Panc1 (cell line): ENCODE measurements at regions not wholly inside any gene's neighbourhood (a gene's known extent, or its start where the extent isn't known, plus 50 kb on each side); places are given as distances from the start of the nearest gene placed in this dataset.

ENCODE experiments used
- ATAC-seq: fragments of 200-7000 bp; cut with Tn5 transposase; 2 replicates; pipeline ENCODE4 v1.9.1; 2020; ENCODE audit warnings: mild to moderate bottlenecking, moderate library complexity
- BruUV-seq: library from RNA; stranded (reverse); fragments of 400-500 nt; replicated peaks from 2 replicates; lab custom pipeline; 2021; lab: Mats Ljungman, UMichigan
- CTCF ChIA-PET: fragments of 300-600 bp; sonication (Branson Sonifier 250); formaldehyde crosslinking; loops from one replicate; lab custom pipeline; 2022; ENCODE audit warnings: antibody characterized with exemption; lab: Charles Lee
- POLR2A ChIA-PET: fragments of 300-600 bp; sonication (Branson Sonifier 250); formaldehyde crosslinking; loops from one replicate; lab custom pipeline; 2022; ENCODE audit warnings: antibody characterized with exemption; lab: Charles Lee
- DNase-seq: peaks from one replicate; pipeline ENCODE4 v3.0.0-alpha.2; 2010; ENCODE audit warnings: low read depth, low spot score
- H3K27ac ChIP-seq: 2 replicates; pipeline ENCODE4 v1.5.1; 2011; ENCODE audit warnings: mild to moderate bottlenecking, low read length, inconsistent platforms
- H3K27me3 ChIP-seq: fragments of 200-500 bp; sonication (Bioruptor generic); 2 replicates; pipeline ENCODE4 v1.6.0; 2014; ENCODE audit warnings: low read length, inconsistent platforms; ENCODE audit not compliant: control insufficient read depth, insufficient read depth
- H3K36me3 ChIP-seq: fragments of 200-500 bp; sonication (Bioruptor generic); 2 replicates; pipeline ENCODE4 v1.5.1; 2014; ENCODE audit warnings: inconsistent platforms, mild to moderate bottlenecking, low read length, moderate library complexity; ENCODE audit not compliant: control insufficient read depth, insufficient read depth
- H3K4me1 ChIP-seq: 2 replicates; pipeline ENCODE4 v1.5.1; 2011; ENCODE audit warnings: inconsistent platforms, mild to moderate bottlenecking, low read length, moderate library complexity; ENCODE audit not compliant: control insufficient read depth, insufficient read depth
- H3K4me3 ChIP-seq, 2 experiments: 2 replicates each; pipeline ENCODE4 v1.5.1; 2011 to 2012; ENCODE audit warnings: low read depth in 2 of 2, low read length in 2 of 2, mild to moderate bottlenecking in 2 of 2, inconsistent platforms in 1 of 2, moderate library complexity in 1 of 2
- H3K9me3 ChIP-seq: fragments of 200-500 bp; sonication (Bioruptor generic); 2 replicates; pipeline ENCODE4 v1.5.1; 2014; ENCODE audit warnings: low read depth, mild to moderate bottlenecking, inconsistent platforms, low read length, moderate library complexity; ENCODE audit not compliant: control insufficient read depth, insufficient read depth
- CTCF ChIP-seq: fragments of 450-650 bp; IDR thresholded peaks from 2 replicates; pipeline ENCODE4 v1.5.1; 2017; ENCODE audit warnings: mild to moderate bottlenecking
- POLR2AphosphoS5 ChIP-seq: IDR thresholded peaks from 2 replicates; pipeline ENCODE4 v1.6.1; 2012; ENCODE audit warnings: mild to moderate bottlenecking, low read depth, low read length, moderate library complexity
- REST ChIP-seq, 2 experiments: IDR thresholded peaks; 2 replicates each; pipeline ENCODE4 v1.6.1; 2011 to 2012; ENCODE audit warnings: low read depth in 2 of 2, control low read depth in 1 of 2, low read length in 1 of 2, mild to moderate bottlenecking in 1 of 2, moderate library complexity in 1 of 2; ENCODE audit not compliant: insufficient read depth in 1 of 2
- SIN3A ChIP-seq: IDR thresholded peaks from 2 replicates; pipeline ENCODE4 v1.6.1; 2012; ENCODE audit warnings: low read depth, mild to moderate bottlenecking, low read length, moderate library complexity, borderline replicate concordance; ENCODE audit not compliant: insufficient read depth
- TCF7L2 ChIP-seq: IDR thresholded peaks from 2 replicates; pipeline ENCODE4 v1.6.1; 2011; ENCODE audit warnings: mild to moderate bottlenecking, low read depth, low read length, inconsistent platforms
- in situ Hi-C: cut with HindIII; loops from 2 replicates; pipeline ENCODE4 v1.10.0; 2016; ENCODE audit warnings: low sequenced_read_pairs, low pct_unique_long_range_greater_than_20kb
- intact Hi-C: fragments of 100-400 bp; cut with micrococcal nuclease; formaldehyde crosslinking; loops from one replicate; pipeline ENCODE4 v1.10.0; 2022; ENCODE audit not compliant: unreplicated experiment

GRCh38 chr9:108045851-108046250, 556.3 kb upstream of the KLF4 start:
- no TSS peak for BruUV-seq
- Histone ChIP-seq H3K4me3 (no peak overlapping the region), H3K9me3 (no peaks in the 10 kb centered on the region), H3K27ac (no peak overlapping the region), H3K27me3 (no peaks in the 10 kb centered on the region), H3K4me1 (no peaks in the 10 kb centered on the region), H3K36me3 (no peaks in the 10 kb centered on the region)
- ATAC-seq = no peak
- intact Hi-C loops (no loop called here), in situ Hi-C loops (no loop called here)
- DNase-seq = no peak
- TF ChIP-seq POLR2AphosphoS5 (no peak), CTCF (no peak), SIN3A (no peak), TCF7L2 (no peak), REST (IDR thresholded peaks at IDR 0.05; ENCODE audit: insufficient read depth in 1 of 2, low read depth in 2 of 2, low read length in 1 of 2) (no peak)
- CTCF ChIA-PET = no interaction called here
- POLR2A ChIA-PET = no interaction called here

DNA sequence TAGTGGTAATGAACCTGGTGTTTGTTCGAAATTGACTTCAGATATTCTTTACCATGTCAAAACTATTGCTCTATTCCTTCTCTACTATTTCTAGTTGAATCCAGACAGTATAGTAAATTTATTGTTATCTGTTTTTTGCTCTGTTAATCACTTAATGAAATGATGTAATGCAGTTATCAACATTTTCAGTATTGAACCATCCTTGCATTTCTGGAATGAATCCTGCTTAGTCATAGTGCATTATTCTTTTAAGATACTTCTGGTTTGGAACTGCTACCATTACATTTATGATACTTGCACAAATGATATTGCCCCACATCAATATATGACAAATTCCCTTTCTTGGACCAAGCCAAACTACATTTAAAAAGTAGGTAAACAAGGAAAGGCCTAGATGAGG, 554.0 kb upstream of the KLF4 start:
- Histone ChIP-seq H3K4me3 (no peak overlapping the region), H3K4me1 (no peaks in the 10 kb centered on the region), H3K27me3 (no peaks in the 10 kb centered on the region), H3K27ac (no peak overlapping the region), H3K36me3 (no peaks in the 10 kb centered on the region), H3K9me3 (no peaks in the 10 kb centered on the region)
- POLR2A ChIA-PET = no interaction called here
- CTCF ChIA-PET = no interaction called here
- BruUV-seq = no TSS peak
- DNase-seq (no peak), ATAC-seq (no peak)
- intact Hi-C loops = no loop called here
- no peak for TF ChIP-seq REST (IDR thresholded peaks at IDR 0.05; ENCODE audit: insufficient read depth in 1 of 2, low read depth in 2 of 2, low read length in 1 of 2)
- no peak for TF ChIP-seq POLR2AphosphoS5
- no peak for TF ChIP-seq SIN3A
- no peak for TF ChIP-seq CTCF
- no peak for TF ChIP-seq TCF7L2
- in situ Hi-C loops = no loop called here
